ENCODE measurements at regions not wholly inside any gene's neighbourhood (a gene's known extent, or its start where the extent isn't known, plus 50 kb on each side); places are given as distances from the start of the nearest gene placed in this dataset.

DNA sequence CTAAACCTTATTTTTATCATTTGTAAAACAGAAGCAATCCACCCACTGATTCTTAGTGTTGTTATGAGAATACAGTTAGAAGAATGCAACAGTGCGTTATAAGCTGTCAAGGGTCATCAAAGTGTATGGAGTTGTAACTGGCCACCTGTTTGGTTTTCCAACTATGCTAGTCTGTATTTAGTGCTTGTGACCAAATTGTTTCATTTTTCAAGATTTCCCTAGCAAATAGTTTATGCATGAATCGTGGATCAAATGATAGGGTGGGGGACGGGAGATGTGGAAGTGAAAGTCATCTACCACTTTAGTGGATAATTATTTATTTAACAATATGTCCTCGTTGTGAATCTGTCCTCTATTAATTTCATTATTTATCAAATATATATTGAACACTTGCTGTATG is 175.4 kb upstream of the HDDC2 start:
- TF ChIP-seq, protein P1, sequence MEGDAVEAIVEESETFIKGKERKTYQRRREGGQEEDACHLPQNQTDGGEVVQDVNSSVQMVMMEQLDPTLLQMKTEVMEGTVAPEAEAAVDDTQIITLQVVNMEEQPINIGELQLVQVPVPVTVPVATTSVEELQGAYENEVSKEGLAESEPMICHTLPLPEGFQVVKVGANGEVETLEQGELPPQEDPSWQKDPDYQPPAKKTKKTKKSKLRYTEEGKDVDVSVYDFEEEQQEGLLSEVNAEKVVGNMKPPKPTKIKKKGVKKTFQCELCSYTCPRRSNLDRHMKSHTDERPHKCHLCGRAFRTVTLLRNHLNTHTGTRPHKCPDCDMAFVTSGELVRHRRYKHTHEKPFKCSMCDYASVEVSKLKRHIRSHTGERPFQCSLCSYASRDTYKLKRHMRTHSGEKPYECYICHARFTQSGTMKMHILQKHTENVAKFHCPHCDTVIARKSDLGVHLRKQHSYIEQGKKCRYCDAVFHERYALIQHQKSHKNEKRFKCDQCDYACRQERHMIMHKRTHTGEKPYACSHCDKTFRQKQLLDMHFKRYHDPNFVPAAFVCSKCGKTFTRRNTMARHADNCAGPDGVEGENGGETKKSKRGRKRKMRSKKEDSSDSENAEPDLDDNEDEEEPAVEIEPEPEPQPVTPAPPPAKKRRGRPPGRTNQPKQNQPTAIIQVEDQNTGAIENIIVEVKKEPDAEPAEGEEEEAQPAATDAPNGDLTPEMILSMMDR (IDR thresholded peaks at IDR 0.05) = no peak
- TF ChIP-seq POLR2AphosphoS5 (IDR thresholded peaks at IDR 0.05; ENCODE audit: insufficient read depth in 1 of 2, low read depth in 1 of 2) = no peak

Data from vagina (tissue), 2 donors.